ENCODE measurements at regions not wholly inside any gene's neighbourhood (a gene's known extent, or its start where the extent isn't known, plus 50 kb on each side); places are given as distances from the start of the nearest gene placed in this dataset.

- DNase-seq (no peak), ATAC-seq (no peak)
- WGBS, 4 donors, result 88 to 100% (median 98%) methylated on average over 1 of the region's 1 CpG
- no peaks in the 10 kb centered on the region for H3K36me3 ChIP-seq
- no peaks in the 10 kb centered on the region for H3K9me3 ChIP-seq
- TF ChIP-seq POLR2A (IDR thresholded peaks at IDR 0.05) (no peak), CTCF (IDR thresholded peaks at IDR 0.05) (no peak)
- H3K4me1 ChIP-seq, result peaks cover 0 to 11% (median 0%) of the 10 kb centered on the region in 12 donors
- intact Hi-C loops (cut with DNase I), result no loop called here
- H3K4me3 ChIP-seq, result no peak overlapping the region
- H3K27me3 ChIP-seq, result no peaks in the 10 kb centered on the region
- no peak overlapping the region for H3K27ac ChIP-seq
Measured at GRCh38 chr16:64136314-64136713, 985.5 kb downstream of the CDH11 start.

- WGBS, 4 donors, result 44 to 57% (median 49%) methylated on average over 2 of the region's 2 CpGs
- DNase-seq (no peak), ATAC-seq (no peak)
- peak overlapping the region in 1 of 12 donors; percentile 11 for H3K27ac ChIP-seq
- no peaks in the 10 kb centered on the region for H3K27me3 ChIP-seq
- H3K4me3 ChIP-seq, result no peak overlapping the region
- H3K36me3 ChIP-seq, result no peaks in the 10 kb centered on the region
- intact Hi-C loops (cut with DNase I), result no loop called here
- TF ChIP-seq CTCF (IDR thresholded peaks at IDR 0.05) (no peak), POLR2A (IDR thresholded peaks at IDR 0.05) (no peak)
- no peaks in the 10 kb centered on the region for H3K9me3 ChIP-seq
- H3K4me1 ChIP-seq, result peaks cover 0 to 11% (median 0%) of the 10 kb centered on the region in 12 donors
Measured at GRCh38 chr16:64133366-64133765, 988.5 kb downstream of the CDH11 start.

- WGBS, 4 donors, result 48 to 61% (median 57%) methylated on average over 3 of the region's 3 CpGs
- Histone ChIP-seq H3K27ac (peak overlapping the region in 1 of 12 donors; percentile 11), H3K4me1 (peaks cover 0 to 11% (median 0%) of the 10 kb centered on the region in 12 donors), H3K27me3 (no peaks in the 10 kb centered on the region), H3K9me3 (no peaks in the 10 kb centered on the region), H3K4me3 (no peak overlapping the region), H3K36me3 (no peaks in the 10 kb centered on the region)
- DNase-seq, result no peak
- TF ChIP-seq CTCF (IDR thresholded peaks at IDR 0.05), result no peak
- TF ChIP-seq POLR2A (IDR thresholded peaks at IDR 0.05), result no peak
- ATAC-seq, result no peak
- intact Hi-C loops (cut with DNase I), result no loop called here
Measured at GRCh38 chr16:64132759-64133361, 989.0 kb downstream of the CDH11 start.

GRCh38 chr16:64132190-64132589 lies 989.7 kb downstream of the CDH11 start:
- WGBS, 4 donors, result 85 to 96% (median 89%) methylated on average over 3 of the region's 3 CpGs
- Histone ChIP-seq H3K27ac (no peak overlapping the region), H3K27me3 (no peaks in the 10 kb centered on the region)

More at GRCh38 chr16:64132190-64132589, 989.7 kb downstream of the CDH11 start:
- ATAC-seq (no peak), DNase-seq (no peak)
- Histone ChIP-seq H3K9me3 (no peaks in the 10 kb centered on the region), H3K4me1 (peaks cover 0 to 11% (median 0%) of the 10 kb centered on the region in 12 donors), H3K4me3 (no peak overlapping the region), H3K36me3 (no peaks in the 10 kb centered on the region)
- TF ChIP-seq POLR2A (IDR thresholded peaks at IDR 0.05), result no peak
- TF ChIP-seq CTCF (IDR thresholded peaks at IDR 0.05), result peak in 2 of 12 donors; percentile 28 to 31
- intact Hi-C loops (cut with DNase I), result no loop called here
